ENCODE measurements at regions not wholly inside any gene's neighbourhood (a gene's known extent, or its start where the extent isn't known, plus 50 kb on each side); places are given as distances from the start of the nearest gene placed in this dataset.

DNA sequence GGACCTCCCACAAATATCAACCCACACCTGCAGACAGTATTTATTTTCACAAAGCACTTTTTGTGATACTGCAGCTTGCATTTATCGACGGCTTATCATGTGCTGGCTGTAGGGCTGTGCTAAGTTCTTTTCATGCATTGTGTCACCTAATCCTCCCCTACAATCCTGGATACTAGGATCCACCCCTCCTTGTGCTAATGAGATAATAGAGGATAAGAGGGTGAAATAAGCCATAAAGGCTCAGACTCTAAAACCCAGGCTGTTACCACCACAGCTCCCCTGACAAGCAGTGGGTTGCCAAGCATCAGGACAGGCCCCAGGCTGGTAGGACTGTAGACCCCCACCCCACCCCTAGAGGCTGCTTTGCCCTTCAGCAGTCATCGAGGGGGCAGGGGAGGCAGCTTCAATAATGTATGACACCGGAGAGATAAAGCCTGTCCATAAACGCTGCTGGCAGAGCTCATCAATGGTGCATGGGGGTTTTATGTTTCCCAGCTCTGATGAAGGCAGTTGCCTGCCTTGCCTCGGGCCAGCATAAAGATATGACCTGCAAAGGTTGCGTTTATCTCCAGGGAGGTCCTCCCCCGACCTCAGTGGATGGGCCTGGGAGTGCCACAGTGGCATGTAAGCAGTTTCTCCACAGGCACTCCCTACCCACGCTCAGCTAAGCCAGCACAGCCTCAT is 73.9 kb upstream of the C16orf82 start:
- no peak for DNase-seq

- no peak for DNase-seq
Measured at GRCh38 chr16:26993511-26993910, 73.2 kb upstream of the C16orf82 start.

- DNase-seq, result no peak
Measured at GRCh38 chr16:26993963-26994362, 72.8 kb upstream of the C16orf82 start.

- DNase-seq, result no peak
Measured at GRCh38 chr16:26995522-26995921, 71.2 kb upstream of the C16orf82 start.

DNA sequence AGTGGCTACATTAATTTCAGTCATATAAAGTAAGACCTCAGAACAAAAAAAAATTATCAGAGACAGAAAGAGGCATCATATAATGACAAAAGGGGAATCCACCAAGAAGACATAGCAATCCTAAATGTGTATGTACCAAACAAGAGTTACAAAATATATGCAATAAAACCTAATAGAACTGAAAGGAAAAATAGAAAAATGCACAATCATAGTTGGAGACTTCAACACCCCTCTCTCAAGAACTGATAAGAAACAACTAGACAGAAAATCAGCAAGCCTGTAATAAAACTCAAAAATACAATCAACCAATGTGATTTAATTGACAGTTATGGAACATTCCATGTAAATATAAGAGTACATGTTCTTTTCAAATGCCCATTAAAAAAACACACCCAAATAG is 61.3 kb upstream of the C16orf82 start:
- DNase-seq, result no peak

All from suppressor macrophage (primary cell).